HepG2 (cell line): ENCODE measurements at regions not wholly inside any gene's neighbourhood (a gene's known extent, or its start where the extent isn't known, plus 50 kb on each side); places are given as distances from the start of the nearest gene placed in this dataset.

Source experiments
- ATAC-seq: fragments of 200-7000 bp; cut with Tn5 transposase; 3 replicates; pipeline ENCODE4 v1.9.1; 2020; ENCODE audit warnings: mild to moderate bottlenecking, moderate library complexity
- BruUV-seq: library from RNA; stranded (reverse); fragments of 400-500 nt; replicated peaks from 2 replicates; lab custom pipeline; 2021; lab: Mats Ljungman, UMichigan
- CTCF ChIA-PET: fragments of 300-600 bp; formaldehyde crosslinking; extraction: SDS; loops from one replicate; lab custom pipeline; 2021; ENCODE audit warnings: low total read pairs, inconsistent platforms, low intra/inter-chr PET ratio; lab: Yijun Ruan, JAX
- POLR2A ChIA-PET: fragments of 350-600 bp; sonication (Branson Sonifier 250); formaldehyde crosslinking; loops from one replicate; lab custom pipeline; 2020; ENCODE audit warnings: antibody characterized with exemption, inconsistent platforms; lab: Yijun Ruan, JAX
- DNase-seq: peaks from one replicate; pipeline ENCODE4 v3.0.0-alpha.2; 2015; ENCODE audit warnings: low spot score
- FAIRE-seq: peaks from 3 replicates; lab custom pipeline; 2011; peaks lifted over from hg19 to GRCh38; lab: Jason Lieb, UNC
- H2AFZ ChIP-seq: one replicate; pipeline ENCODE4 v1.6.1; 2011; ENCODE audit warnings: low read length, inconsistent platforms
- H3K27ac ChIP-seq: fragments of 300-600 bp; 3 replicates; pipeline ENCODE4 v1.8.0; 2011; ENCODE audit warnings: mixed run types, mild to moderate bottlenecking, mixed read lengths, low read length, inconsistent platforms; ENCODE audit not compliant: insufficient read depth; ENCODE audit errors: extremely low read length
- H3K27me3 ChIP-seq, 2 experiments: fragments of 200-600 bp in 1 of 2; 2 replicates in 1 of 2; 3 replicates in 1 of 2; pipeline versions ENCODE4 v1.6.0 to v1.8.0; 2011; ENCODE audit warnings: low read length in 2 of 2, mild to moderate bottlenecking in 2 of 2, moderate library complexity in 2 of 2, inconsistent platforms in 1 of 2; ENCODE audit not compliant: insufficient read depth in 2 of 2, control insufficient read depth in 1 of 2
- H3K36me3 ChIP-seq, 2 experiments: fragments of 200-600 bp in 1 of 2; replicated peaks in 1 of 2; 2 replicates in 1 of 2; 3 replicates in 1 of 2; pipeline versions ENCODE4 v1.5.1 to v1.8.0; 2011; ENCODE audit warnings: low read length in 2 of 2, inconsistent platforms in 1 of 2; ENCODE audit not compliant: insufficient read depth in 2 of 2, control insufficient read depth in 1 of 2
- H3K4me1 ChIP-seq: 2 replicates; pipeline ENCODE4 v1.5.1; 2012; ENCODE audit warnings: low read length, inconsistent platforms; ENCODE audit not compliant: insufficient read depth
- H3K4me2 ChIP-seq: 2 replicates; pipeline ENCODE4 v1.6.0; 2011; ENCODE audit warnings: low read depth, low read length, inconsistent platforms
- H3K4me3 ChIP-seq, 3 experiments: fragments of 200-600 bp in 1 of 3; sonication (generic), shearing (Covaris generic) in 1 of 3; replicated peaks in 1 of 3; 2 replicates each; pipeline ENCODE4 v1.5.1; 2011 to 2016; ENCODE audit warnings: low read length in 3 of 3, inconsistent platforms in 2 of 3, low read depth in 2 of 3, mild to moderate bottlenecking in 2 of 3, control low read depth in 1 of 3, mixed read lengths in 1 of 3; ENCODE audit not compliant: insufficient read depth in 1 of 3
- H3K79me2 ChIP-seq: one replicate; pipeline ENCODE4 v1.6.1; 2011; ENCODE audit warnings: low read length, inconsistent platforms; ENCODE audit not compliant: insufficient read depth
- H3K9ac ChIP-seq: 2 replicates; pipeline ENCODE4 v1.6.0; 2011; ENCODE audit warnings: mild to moderate bottlenecking, low read depth, low read length, inconsistent platforms; ENCODE audit not compliant: insufficient read depth
- H3K9me3 ChIP-seq: 2 replicates; pipeline ENCODE4 v1.5.1; 2012; ENCODE audit warnings: mild to moderate bottlenecking, low read length
- H4K20me1 ChIP-seq: 2 replicates; pipeline ENCODE4 v1.6.0; 2011; ENCODE audit warnings: inconsistent platforms, mild to moderate bottlenecking, low read length, moderate library complexity; ENCODE audit not compliant: insufficient read depth
- AFF4 ChIP-seq: sonication (generic); formaldehyde crosslinking; IDR thresholded peaks from 2 replicates; pipeline ENCODE4 v1.4.0; 2020; ENCODE audit warnings: missing genetic modification reagents
- CREB3 ChIP-seq: sonication (generic); formaldehyde crosslinking; IDR thresholded peaks from 2 replicates; pipeline ENCODE4 v1.5.0; 2020; ENCODE audit warnings: missing genetic modification reagents
- E2F5 ChIP-seq: sonication (generic); formaldehyde crosslinking; conservative IDR thresholded peaks from 2 replicates; pipeline ENCODE4 v1.4.0; 2020; ENCODE audit warnings: missing genetic modification reagents
- EEA1 ChIP-seq: sonication (generic); formaldehyde crosslinking; IDR thresholded peaks from 2 replicates; pipeline ENCODE4 v1.5.1; 2020; ENCODE audit warnings: mild to moderate bottlenecking, missing genetic modification reagents, borderline replicate concordance
- ETS1 ChIP-seq: sonication (generic); formaldehyde crosslinking; IDR thresholded peaks from 2 replicates; pipeline ENCODE4 v1.4.0; 2020; ENCODE audit warnings: missing genetic modification reagents
- EZH2 ChIP-seq: conservative IDR thresholded peaks from 2 replicates; pipeline ENCODE4 v1.6.1; 2012; ENCODE audit warnings: mild to moderate bottlenecking, low read depth, low read length, moderate library complexity
- KLF15 ChIP-seq: sonication (generic); formaldehyde crosslinking; IDR thresholded peaks from 2 replicates; pipeline ENCODE4 v1.8.1; 2023; ENCODE audit warnings: borderline replicate concordance, mild to moderate bottlenecking, inconsistent platforms, missing genetic modification reagents, mixed read lengths
- ZFP37 ChIP-seq: sonication (generic); formaldehyde crosslinking; IDR thresholded peaks from 2 replicates; pipeline ENCODE4 v1.4.0; 2020; ENCODE audit warnings: missing genetic modification reagents, borderline replicate concordance
- ZNF558 ChIP-seq: sonication (generic); formaldehyde crosslinking; IDR thresholded peaks from 2 replicates; pipeline ENCODE4 v1.9.0; 2022; ENCODE audit warnings: mild to moderate bottlenecking, missing genetic modification reagents, borderline replicate concordance
- ZNF567 ChIP-seq: sonication (generic); formaldehyde crosslinking; IDR thresholded peaks from 2 replicates; pipeline ENCODE4 v1.8.1; 2023; ENCODE audit warnings: mild to moderate bottlenecking, missing genetic modification reagents, borderline replicate concordance
- ZNF605 ChIP-seq: sonication (generic); formaldehyde crosslinking; IDR thresholded peaks from 2 replicates; pipeline ENCODE4 v1.8.0; 2022; ENCODE audit warnings: mild to moderate bottlenecking, missing genetic modification reagents
- WGBS: methylation state at CpG from one replicate; pipeline ENCODE4 v1.1.6; 2017; ENCODE audit warnings: low lambda C conversion rate; 5-methylcytosine and 5-hydroxymethylcytosine counted together
- in situ Hi-C: cut with HindIII; loops from 2 replicates; pipeline ENCODE4 v1.10.0; 2017; ENCODE audit warnings: low pct_unique_long_range_greater_than_20kb; ENCODE audit not compliant: extremely low pct_ligation_motif_present
- intact Hi-C: fragments of 100-400 bp; cut with micrococcal nuclease; formaldehyde crosslinking; loops from one replicate; pipeline ENCODE4 v1.10.0; 2022; ENCODE audit not compliant: unreplicated experiment
- TF ChIP-seq, protein P1 (sequence below): sonication (generic); formaldehyde crosslinking; IDR thresholded peaks from 2 replicates; pipeline ENCODE4 v1.4.0; 2020; ENCODE audit warnings: missing genetic modification reagents

DNA sequence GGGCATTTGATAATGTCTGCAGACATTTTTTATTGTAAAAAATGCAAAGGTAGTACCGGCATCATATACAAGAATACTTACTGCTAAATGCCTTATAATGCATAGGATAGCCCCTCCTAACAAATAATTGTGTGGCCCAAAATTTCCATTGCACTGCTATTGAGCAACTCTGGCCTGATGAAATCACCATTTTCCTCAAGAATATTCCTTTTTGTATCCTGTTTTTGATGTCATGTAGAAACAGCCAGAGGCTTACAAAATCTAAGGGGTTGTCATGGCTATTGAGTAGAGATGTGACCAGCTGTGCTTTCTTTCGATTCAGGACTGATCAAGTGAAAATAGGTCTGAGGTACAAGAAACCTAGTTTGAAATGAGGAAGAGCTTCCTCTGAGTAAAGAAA, 854.3 kb downstream of the KCNA4 start (continued):
- TF ChIP-seq AFF4 (CRISPR knock-in tag) (no peak), ZNF605 (CRISPR knock-in tag) (no peak), EZH2 (no peak), KLF15 (CRISPR knock-in tag) (no peak), ZFP37 (CRISPR knock-in tag) (no peak)

DNA sequence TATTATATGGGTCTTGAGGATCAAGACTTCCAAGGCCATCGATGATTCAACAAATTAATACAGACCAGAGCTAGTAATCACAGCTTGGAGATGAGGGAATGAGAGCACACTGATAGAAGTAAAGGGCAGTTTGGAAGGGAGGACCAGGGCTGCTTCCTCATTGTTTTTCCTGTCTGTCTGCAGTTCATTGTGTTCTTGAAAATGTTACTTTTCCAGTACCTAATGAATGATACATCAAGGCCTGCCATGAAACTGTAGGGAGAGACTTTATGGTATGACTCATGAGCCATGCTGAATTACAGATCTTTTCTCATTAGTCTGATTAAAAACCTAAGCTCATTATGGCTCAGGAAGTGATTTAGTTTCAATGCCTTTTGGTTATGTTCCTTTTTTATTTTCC, 855.6 kb downstream of the KCNA4 start:
- in situ Hi-C loops: loop anchor here (25.0 kb wide), 1 partner anchor 1474 kb away; no protein-coding TSS in a partner anchor
- DNase-seq: no peak
- 0% methylated on average over 1 of the region's 1 CpG for whole genome bisulfite sequencing

More for the DNA sequence above, 855.6 kb downstream of the KCNA4 start:
- no peak overlapping the region for H2AFZ ChIP-seq
- no peaks in the 10 kb centered on the region for H4K20me1 ChIP-seq
- no peak for TF ChIP-seq ETS1 (CRISPR knock-in tag)
- TF ChIP-seq ZNF558: no peak
- no peak for TF ChIP-seq CREB3 (CRISPR knock-in tag)
- TF ChIP-seq, protein P1, sequence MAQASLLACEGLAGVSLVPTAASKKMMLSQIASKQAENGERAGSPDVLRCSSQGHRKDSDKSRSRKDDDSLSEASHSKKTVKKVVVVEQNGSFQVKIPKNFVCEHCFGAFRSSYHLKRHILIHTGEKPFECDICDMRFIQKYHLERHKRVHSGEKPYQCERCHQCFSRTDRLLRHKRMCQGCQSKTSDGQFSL (CRISPR knock-in tag): no peak
- no peak for TF ChIP-seq EEA1 (CRISPR knock-in tag)
- no peak for TF ChIP-seq E2F5
- no peak for TF ChIP-seq ZNF567 (CRISPR knock-in tag)
- no peak overlapping the region for H3K27ac ChIP-seq
- intact Hi-C loops: no loop called here
- H3K9me3 ChIP-seq: no peaks in the 10 kb centered on the region
- no peak overlapping the region for H3K4me2 ChIP-seq
- H3K9ac ChIP-seq: no peak overlapping the region
- H3K27me3 ChIP-seq: no peaks in the 10 kb centered on the region
- H3K4me3 ChIP-seq: no peak overlapping the region
- ATAC-seq: no peak
- H3K36me3 ChIP-seq: no peaks in the 10 kb centered on the region
- BruUV-seq: no TSS peak
- POLR2A ChIA-PET: no interaction called here
- H3K79me2 ChIP-seq: no peaks in the 10 kb centered on the region
- CTCF ChIA-PET: no interaction called here
- no peaks in the 10 kb centered on the region for H3K4me1 ChIP-seq
- FAIRE-seq: no peak
